Breast epithelium (tissue), 3 donors: ENCODE measurements at regions not wholly inside any gene's neighbourhood (a gene's known extent, or its start where the extent isn't known, plus 50 kb on each side); places are given as distances from the start of the nearest gene placed in this dataset.

Source experiments
- POLR2A ChIP-seq: fragments of 450-650 bp; IDR thresholded peaks from one replicate; pipeline ENCODE4 v1.6.1; 2016; ENCODE audit warnings: antibody characterized with exemption, mild to moderate bottlenecking, moderate library complexity
- POLR2AphosphoS5 ChIP-seq, 3 donors: sonication (generic); formaldehyde crosslinking; IDR thresholded peaks; one replicate each; pipeline ENCODE4 v1.6.1; 2017; ENCODE audit warnings: antibody characterized with exemption in 3 of 3
- TF ChIP-seq, protein P1 (sequence below), 3 donors: fragments of 450-650 bp; IDR thresholded peaks; one replicate each; pipeline ENCODE4 v1.5.1; 2016 to 2017; ENCODE audit warnings: antibody characterized with exemption in 3 of 3, mild to moderate bottlenecking in 3 of 3, moderate library complexity in 3 of 3

- no peak for TF ChIP-seq POLR2AphosphoS5 (IDR thresholded peaks at IDR 0.05)
- TF ChIP-seq POLR2A, result no peak
- TF ChIP-seq, protein P1, sequence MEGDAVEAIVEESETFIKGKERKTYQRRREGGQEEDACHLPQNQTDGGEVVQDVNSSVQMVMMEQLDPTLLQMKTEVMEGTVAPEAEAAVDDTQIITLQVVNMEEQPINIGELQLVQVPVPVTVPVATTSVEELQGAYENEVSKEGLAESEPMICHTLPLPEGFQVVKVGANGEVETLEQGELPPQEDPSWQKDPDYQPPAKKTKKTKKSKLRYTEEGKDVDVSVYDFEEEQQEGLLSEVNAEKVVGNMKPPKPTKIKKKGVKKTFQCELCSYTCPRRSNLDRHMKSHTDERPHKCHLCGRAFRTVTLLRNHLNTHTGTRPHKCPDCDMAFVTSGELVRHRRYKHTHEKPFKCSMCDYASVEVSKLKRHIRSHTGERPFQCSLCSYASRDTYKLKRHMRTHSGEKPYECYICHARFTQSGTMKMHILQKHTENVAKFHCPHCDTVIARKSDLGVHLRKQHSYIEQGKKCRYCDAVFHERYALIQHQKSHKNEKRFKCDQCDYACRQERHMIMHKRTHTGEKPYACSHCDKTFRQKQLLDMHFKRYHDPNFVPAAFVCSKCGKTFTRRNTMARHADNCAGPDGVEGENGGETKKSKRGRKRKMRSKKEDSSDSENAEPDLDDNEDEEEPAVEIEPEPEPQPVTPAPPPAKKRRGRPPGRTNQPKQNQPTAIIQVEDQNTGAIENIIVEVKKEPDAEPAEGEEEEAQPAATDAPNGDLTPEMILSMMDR (IDR thresholded peaks at IDR 0.05), result no peak
These were observed 339.7 kb downstream of the PCDH19 start for GRCh38 chrX:100070334-100070849.
